ENCODE measurements at regions not wholly inside any gene's neighbourhood (a gene's known extent, or its start where the extent isn't known, plus 50 kb on each side); places are given as distances from the start of the nearest gene placed in this dataset.
"Not testable (repeated sequence)": the region's sequence is repeated elsewhere in the genome, so short reads cannot be mapped to it uniquely, and the experiment has no call there.

DNA sequence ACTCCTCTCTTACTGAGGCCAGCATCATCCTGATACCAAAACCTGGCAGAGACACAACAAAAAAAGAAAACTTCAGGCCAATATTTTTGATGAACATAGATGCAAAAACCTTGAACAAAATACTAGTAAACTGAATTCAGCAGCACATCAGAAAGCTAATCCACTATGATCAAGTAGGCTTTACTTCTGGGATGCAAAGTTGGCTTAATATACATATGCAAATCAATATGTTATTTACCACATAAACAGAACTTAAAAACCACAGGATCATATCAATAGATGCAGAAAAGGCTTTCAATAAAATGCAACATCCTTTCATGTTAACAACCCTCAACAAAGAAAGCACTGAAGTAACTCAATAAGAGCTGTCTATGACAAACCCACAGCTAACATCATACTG, 414.5 kb upstream of the MCTP2 start:
- no peak for DNase-seq

DNA sequence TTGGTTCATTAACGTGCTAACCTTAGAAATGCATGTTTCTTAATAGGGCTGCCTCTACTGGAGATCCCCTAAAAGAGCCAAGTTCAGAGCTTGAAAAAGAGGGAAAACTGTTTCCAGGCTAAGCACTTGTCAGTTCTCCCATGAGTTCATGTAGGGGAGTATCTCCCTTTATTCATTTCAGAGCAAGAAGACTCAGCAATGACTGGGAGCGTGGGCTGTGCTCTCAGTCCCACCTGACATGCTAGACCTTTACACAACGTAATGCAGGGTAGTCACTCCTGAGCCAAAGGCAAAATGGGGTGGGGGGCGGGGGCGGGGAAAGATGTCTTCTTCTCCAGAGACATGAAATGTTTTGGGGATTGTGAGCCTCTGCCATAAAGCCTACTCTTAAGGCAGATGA, 420.1 kb upstream of the MCTP2 start:
- no peak for DNase-seq

DNA sequence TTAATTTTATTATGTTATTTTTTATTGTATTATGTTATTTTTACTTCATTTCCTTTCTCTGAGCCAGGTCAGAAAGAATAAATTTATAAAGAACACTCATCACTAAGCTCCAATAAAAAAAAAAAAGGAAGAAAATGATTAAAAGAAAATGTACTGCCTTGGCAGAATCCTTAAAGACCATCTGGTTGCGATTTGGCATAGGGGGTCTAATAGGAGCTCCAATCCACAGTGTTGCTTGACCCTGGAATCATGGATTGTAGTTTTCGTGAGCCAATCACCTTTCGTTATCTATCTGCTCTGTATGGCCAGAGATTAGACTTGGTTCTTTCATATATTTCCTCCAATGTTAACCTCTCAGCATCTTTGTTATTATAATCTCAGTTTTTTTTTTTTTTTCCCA, 421.8 kb upstream of the MCTP2 start:
- no peak for DNase-seq

DNA sequence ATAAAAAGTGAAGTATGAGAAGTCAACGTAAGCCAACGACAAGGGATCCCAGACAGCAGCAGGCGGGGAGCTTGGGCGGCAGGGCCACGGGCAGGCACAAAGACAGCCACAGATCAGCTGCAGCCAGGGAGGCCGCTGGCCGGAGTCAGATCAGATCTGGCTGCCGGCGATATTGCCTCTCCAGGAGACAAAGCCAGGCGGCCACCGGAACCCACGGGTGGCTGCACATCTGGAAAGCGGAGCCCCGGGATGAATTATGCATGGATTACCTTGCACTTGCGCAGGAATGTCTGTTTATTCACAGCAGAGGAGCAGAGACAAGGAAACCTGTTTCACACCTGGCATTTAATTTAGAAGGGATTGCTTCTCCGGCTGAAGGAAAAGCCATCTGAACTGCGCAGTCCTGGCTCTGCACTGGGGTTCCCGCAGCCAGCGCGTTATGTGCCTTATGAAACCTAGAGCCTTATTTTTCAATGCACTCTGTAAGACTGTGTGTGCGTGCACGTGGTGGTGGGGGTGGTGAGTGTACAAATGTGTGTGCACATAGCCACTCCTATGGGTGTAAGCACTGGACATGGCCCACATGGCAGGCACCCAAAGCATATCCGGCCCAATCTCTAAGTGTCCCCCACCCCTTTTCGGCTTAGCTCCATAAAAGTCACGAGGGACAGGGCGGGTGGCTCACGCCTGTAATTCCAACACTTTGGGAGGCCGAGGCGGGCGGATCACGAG, 427.8 kb upstream of the MCTP2 start:
- no peak for DNase-seq

DNA sequence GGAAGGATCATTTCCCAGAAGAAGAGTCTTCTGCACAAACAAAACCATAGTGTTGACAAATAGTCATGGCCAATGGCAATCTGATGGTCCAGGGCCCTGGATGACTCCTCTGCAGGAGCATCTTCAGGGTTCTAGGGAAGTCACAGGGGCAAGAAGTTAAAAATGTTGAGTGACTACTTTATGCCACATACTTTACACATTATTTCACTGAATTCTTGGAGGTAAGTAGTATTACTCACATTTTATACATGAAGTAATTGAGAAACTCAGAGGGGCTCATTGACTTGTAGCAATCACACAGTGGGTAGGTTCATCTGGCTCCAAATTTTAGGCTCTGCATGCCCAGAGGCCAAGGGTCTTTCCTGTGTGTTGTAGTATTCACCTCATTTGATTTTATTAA, 430.2 kb upstream of the MCTP2 start:
- DNase-seq, result no peak

DNA sequence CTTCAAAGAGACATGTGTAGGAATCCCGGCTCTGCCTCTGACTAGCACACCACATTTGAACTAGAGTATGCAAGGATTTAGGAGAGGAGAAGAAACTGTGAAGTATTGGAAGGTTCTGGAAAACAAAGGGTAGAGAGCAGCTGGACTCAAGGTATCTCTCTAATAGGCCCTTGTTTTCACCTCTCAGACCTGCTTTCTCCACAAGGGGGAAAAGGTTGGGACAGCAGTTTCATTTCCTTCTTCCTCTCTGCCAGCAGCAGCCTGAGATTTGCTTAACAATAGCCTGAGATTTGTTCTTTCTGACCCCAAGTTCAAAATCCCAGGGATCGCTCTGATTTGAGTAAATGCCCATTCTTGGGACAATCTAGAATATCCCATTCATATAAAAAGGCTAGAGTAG, 430.6 kb upstream of the MCTP2 start:
- DNase-seq, result no peak

DNA sequence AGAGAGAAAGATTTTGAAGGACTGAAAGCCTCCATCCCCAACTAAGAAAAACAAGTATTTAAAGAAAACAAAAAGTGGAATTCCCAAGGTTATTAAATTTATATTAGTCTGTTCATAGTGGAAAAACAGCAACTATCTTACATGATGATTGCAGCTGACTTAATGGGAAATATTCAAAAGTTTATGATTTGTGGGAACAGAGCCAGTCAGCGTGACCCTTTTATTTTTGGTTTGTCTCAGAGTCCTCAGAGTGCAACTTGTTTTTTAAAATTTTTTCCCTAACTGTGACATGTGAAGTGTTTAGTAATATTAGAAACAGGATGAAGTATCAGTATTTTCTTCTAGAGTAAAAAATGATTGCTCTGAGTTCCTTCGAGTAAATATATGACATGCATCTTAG, 441.9 kb upstream of the MCTP2 start:
- no peak for DNase-seq

DNA sequence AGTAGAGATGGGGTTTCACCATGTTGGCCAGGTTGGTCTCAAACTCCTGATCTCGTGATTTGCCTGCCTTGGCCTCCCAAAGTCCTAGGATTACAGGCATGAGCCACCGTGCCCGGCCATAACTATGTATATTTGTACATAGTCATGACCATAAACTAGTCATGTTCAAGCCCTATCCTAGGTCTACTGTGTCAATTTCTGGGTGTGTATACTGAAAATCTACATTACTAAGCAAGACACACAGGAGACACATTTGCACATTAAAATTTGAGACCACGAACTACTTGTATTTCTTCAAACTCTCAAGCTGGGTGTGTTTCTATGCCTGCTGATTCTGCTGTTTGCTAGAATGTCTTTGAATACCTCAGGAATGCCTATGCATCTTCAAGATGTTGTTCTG, 451.3 kb upstream of the MCTP2 start:
- no peak for DNase-seq

DNA sequence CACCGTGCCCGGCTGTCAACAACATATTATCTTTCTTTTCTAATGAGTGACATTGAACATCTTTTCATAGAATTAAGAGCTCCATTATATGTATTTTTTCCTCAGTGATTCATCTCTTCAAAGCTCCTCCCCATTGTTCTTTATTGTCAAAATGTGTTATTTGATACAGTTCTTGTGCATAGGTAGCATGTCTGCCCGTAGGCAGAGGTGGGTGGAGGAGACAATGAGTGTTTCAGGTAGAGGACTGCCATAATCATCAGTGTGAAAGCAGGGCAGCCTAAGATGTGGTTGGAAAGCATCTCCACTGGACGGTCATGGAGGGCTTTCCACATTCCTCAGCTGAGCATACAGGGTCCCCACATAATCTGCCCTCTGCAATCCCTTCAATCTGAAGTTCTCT, 452.0 kb upstream of the MCTP2 start:
- no peak for DNase-seq

DNA sequence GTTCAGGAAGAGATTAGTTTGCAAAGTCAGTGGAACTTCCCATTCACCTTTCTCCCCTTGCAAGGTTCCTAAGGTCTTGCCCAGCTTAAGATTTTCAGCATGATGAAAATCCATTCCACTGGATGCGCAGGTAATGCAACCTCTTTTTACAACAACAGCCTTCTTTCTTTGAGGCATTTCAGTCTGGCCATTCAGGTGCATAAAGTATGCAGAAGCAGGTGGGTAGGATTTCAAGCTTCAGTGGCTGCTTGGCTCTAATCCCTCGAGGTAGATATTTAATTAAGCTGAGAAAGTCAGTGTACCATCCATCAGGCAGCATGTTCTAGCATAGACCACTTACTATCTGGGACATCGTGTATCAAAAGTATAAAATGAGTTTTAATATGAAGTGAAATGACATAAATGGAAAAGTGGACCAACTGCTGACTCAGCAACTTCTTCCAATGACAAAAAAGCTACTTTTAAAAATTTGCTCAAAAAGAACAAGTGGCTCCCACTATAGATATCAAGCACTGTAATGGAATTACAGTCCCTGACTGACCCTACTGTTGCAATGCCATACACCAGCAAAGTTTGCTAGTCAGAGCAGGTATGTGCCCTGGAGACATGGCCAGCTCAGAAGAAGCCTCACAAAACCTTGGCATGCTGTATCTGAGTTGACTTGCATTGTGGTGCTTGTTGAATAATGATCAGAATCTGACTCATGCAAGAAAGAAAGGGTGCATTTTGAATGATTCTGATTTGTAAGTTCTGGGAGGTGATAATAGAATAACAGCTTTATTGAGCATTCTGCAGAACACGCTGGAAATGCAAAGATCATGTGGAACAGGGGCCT, 459.9 kb upstream of the MCTP2 start:
- DNase-seq, result no peak

DNA sequence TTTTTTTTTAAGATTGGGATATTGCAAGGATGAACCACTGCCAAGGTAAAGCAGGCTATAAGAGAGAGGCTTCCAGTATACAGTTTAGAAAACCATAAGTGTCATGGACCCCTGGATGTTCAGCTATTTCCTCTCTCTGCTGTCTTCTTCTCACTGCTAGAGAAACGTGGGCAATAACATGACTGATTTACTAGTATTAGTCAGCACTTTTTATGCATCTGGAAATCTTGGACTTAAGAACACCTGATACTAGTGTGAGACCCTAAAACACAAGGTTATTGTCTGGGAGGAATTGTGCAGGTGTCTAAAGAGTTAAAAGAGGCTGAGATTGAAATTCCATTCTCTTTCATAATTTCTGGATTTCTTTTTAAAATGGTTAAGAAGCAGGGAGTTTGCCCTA, 460.6 kb upstream of the MCTP2 start:
- no peak for DNase-seq

DNA sequence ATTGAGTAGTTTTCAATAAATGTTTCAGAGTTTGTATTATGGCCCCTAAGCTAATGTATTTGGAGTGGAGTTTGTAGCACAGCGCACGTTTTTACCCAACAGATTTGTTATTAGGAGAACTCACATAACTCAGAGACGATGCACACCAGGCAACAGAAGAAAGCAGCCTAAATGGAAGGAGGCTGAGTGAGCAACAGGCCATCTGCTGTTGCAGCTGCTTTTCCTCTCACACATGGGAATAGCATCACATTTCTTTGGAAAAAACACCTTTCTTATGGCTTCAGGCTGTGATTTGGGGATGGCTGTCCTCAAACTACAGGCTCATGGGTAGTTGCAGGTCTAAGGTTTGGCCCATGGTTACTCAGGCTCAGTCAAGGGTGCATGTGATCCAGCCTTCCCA, 469.3 kb upstream of the MCTP2 start:
- DNase-seq, result no peak

DNA sequence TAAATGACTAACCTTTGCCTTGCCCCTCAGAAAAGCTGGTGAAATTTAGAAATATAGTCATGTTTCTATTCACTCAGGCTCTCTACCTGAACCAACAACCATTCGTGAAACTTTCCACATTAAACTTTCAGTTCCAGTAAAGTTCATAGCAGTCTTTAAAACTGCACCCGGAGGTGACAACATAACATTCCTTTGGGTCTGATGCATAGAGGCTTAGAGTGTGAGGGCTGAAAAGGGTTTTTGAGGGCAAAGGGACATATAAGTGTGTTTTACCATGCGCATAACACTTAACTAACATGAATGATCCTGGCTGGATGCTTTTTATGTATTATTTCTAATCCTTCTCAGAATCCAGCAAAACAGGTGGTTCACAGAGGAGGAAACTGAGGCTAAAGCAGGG, 471.7 kb upstream of the MCTP2 start:
- no peak for DNase-seq

DNA sequence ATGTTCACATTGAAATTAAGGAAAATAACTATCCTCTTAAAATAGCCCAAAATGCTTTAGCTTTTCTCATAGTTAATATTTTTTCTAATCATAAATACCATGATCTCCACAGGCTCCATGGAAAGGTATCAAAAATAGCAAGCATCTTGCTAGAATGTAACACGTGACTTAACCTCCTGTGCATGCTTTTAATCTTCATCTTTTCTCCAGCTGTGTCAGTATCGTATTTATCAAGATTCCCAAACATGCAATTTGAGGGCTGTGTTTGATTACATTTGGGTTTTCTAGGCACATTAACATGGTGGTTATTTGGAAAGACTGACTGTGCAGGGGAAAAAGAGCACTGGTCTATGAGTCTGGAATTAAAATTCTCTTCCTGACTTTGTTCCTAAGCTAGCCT, 472.5 kb upstream of the MCTP2 start:
- no peak for DNase-seq

DNA sequence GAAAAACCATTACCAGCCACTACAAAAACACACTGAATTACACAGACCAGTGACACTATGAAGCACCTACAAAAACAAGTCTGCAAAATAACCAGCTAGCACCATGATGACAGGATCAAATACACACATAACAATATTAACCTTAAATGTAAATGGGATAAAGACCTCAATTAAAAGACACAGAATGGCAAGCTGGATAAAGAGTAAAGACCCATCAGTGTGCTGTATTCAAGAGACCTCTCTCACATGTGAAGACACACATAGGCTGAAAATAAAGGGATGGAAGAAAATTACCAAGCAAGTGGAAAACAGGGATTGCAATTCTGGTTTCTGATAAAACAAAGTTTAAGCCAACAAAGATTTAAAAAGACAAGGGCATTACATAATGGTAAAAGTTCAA, 482.7 kb upstream of the MCTP2 start:
- no peak for DNase-seq

DNA sequence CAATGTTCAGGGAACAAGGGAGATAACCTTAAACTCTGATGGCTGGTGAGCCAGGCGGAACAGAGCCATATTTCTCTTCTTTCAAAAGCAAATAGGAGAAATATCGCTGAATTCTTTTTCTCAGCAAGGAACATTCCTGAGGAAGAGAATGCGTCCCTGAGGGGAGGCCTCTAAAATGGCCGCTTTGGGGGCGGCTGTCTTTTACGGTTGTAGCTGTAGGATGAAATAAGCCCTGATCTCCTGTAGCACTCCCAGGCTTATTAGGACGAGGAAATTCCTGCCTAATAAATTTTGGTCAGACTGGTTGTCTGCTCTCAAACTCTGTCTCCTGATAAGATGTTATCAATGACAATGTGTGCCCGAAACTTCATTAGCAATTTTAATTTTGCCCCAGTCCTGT, 496.4 kb upstream of the MCTP2 start:
- DNase-seq, result not testable (repeated sequence)

DNA sequence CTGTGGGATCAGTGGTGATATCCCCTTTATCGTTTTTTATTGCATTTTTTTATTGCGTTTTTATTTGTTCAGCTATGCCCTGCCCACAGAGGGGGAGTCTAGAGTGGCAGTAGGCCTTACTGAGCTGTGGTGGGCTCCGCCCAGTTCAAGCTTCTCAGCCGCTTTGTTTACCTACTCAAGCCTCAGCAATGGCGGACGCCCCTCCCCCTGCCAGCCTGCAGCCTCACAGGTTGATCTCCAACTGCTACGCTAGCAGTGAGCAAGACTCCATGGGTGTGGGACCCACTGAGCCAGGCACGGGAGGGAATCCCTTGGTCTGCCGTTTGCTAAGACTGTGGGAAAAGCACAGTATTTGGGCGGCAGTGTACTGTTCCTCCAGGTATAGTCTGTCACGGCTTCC, 500.6 kb upstream of the MCTP2 start:
- DNase-seq, result no peak

DNA sequence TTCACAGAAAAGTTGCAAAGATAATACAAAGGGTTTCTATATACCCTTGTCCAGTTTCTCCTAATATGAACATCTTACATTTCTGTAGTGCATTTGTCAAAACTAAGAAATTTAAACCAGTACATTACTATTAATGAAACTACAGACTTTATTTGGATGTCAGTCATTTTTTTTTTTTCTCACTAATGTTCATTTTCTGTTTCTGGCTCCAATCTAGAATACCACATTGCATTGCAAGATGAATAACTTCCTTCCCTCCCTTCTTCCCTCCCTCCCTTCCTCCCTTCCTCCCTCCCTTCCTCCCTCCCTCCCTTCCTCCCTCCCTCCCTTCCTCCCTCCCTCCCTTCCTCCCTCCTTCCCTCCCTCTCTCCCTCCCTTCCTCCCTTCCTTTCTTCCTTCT, 509.2 kb upstream of the MCTP2 start:
- DNase-seq, result no peak

DNA sequence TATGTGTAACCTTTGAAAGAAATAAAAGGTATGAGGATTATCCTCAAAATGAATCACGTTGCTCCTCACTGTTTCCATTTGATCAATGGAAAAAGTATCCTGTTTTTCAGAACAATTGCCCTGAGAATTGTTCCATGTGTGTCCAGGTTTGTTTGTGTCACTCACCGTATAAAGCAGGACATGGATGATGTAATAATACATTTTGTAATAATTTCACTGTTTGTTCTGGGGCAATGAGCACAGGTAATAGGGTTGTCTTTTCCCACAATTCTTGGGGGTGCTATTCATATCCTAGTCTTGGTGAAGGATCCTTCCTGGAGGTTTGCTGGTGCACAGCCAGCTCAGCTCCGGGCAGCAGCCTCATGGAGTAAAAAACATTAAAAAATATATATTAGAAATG, 510.8 kb upstream of the MCTP2 start:
- DNase-seq, result no peak

DNA sequence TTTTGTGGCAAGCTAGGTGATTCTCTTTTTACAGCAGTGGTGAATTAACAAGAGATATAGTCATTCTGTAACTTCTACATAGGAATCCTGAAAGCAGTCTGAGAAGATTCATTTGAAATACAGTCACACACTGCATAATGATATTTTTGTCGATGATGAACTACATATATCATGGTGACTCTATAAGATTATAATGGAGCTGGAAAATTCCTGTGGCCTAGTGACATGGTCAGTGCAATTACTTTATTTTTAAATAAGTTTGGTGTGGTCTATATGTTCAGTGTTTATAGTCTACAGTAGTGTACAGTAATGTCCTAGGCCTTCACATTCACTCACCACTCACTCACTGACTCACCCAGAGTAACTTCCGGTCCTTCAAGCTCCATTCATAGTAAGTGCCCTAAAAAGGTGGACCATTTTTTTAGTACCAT, 511.4 kb upstream of the MCTP2 start:
- no peak for DNase-seq

DNA sequence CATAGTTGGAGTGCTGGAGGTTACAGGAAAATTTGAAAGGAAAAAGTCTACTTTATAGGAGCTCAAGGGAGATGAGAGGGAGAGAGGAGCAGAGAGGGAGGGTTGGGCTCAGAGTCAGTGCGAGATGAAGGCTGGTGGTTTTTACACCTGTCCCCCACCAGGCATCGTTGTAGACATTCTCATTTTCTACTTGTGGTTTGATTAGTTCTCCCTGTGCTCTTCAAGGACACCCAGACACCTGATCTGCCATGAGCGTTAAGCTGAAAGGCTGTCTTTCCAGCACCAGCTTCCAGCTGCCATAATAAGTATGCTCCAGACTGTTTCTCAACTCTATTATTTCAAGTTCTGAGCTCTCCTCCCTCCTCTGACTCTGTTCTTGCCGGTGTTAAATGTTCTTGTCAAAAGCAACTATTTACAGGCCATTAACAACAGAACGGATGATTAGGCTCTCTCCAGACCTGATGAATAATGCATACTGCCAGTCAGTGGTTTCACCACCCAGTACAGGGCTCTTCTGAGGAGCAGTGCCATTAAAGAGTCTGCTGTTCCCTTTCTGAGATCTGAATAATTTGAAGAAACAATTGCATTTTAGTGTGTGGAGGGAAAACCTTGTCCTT, 514.6 kb upstream of the MCTP2 start:
- no peak for DNase-seq

DNA sequence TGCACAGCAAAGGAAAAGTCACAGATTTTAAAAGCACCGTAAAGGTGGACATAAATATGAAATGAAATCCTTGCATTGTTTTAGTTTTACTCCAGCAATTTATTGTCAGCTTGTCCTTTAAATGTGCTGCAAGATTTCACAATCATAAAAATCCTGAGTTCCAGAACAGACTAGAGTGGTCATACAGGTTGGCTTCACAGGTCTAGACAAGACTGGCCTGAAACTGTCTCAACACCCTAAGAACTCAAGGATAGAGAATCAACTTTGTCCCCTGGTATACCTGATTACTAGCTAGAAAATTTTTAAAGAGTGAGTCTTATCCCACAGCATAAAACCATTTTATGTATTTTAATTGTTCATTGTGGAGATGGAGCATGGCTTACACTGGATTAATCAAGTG, 521.7 kb upstream of the MCTP2 start:
- DNase-seq, result no peak

DNA sequence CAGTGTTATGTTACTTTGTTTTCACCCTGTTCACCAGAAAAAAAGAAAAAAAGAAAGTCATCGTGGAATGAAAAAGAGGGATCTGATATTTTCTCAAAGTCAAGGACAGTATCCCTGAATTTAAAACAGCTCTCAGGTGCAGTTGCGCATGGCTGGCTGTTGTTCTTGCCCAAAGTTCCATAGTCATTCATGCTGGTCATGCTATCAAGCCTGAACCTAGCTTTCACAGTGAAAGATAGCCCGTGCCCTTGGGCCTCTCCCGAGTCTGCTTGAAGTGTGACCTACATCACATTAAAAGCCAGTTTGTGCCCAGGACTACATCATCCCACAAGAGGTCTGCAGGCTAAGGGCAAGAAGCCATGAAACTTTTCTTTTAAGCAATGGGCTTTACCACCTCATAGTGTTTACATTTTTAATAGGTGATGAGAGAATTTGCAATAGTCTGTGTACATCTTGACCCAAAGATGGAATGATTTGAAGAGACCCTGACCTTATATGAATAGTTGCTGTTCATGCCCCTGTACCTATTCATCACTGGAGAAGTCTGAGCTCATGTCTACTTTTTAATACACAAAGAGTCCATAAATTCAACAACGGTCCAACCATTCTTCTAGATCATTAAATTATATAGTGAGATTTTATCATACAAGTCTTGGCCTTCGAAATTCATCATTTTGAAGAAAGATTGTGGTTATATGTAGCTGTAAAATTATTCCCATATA, 522.5 kb upstream of the MCTP2 start:
- DNase-seq, result no peak

DNA sequence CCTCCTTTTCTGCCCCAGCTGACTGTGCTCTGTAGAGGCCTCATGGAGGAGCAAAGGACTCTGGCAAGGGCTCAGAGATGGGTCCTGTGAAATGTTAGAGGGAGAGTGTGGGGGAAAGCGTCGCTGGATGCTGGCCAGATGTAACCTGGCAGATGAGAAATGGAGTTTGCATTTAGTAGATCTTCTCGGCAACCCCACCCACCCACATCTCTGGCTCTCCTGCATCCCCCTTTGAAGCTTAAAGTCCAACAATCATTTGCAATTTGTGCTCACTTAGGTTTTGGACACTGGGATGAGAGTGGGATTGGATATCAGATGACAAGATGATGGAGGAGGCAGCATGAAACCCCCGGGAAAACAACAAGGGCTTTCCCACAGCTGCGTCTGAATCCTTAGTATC, 523.6 kb upstream of the MCTP2 start:
- DNase-seq, result no peak

Data from stimulated activated CD8-positive, alpha-beta memory T cell treated with anti-CD3 and anti-CD28 coated beads, Interleukin-4, amount 100 ng/mL, for 48 hours (primary cell).